ENCODE measurements at regions not wholly inside any gene's neighbourhood (a gene's known extent, or its start where the extent isn't known, plus 50 kb on each side); places are given as distances from the start of the nearest gene placed in this dataset.

- no peaks in the 10 kb centered on the region for H3F3A ChIP-seq (ENCODE audit: low read depth)
- no peak overlapping the region for H3K4me2 ChIP-seq
- H3K9ac ChIP-seq: no peak overlapping the region
- H3K27me3 ChIP-seq: no peaks in the 10 kb centered on the region
- H3K4me3 ChIP-seq: no peak overlapping the region
- DNase-seq (ENCODE audit: low spot score): no peak
- Mint-ChIP-seq H3K4me3 (no peak overlapping the region), H3K9me3 (no peaks in the 10 kb centered on the region), H3K36me3 (no peaks in the 10 kb centered on the region), H3K27me3 (ENCODE audit: insufficient read depth, low read depth) (no peaks in the 10 kb centered on the region), H3K4me1 (no peaks in the 10 kb centered on the region), H3K27ac (no peak overlapping the region)
- no peak overlapping the region for H3K27ac ChIP-seq
- TF ChIP-seq EZH2phosphoT487 (IDR thresholded peaks at IDR 0.05) (no peak), EZH2 (IDR thresholded peaks at IDR 0.05) (no peak), CTCF (IDR thresholded peaks at IDR 0.05) (no peak)
- no peaks in the 10 kb centered on the region for H3K79me2 ChIP-seq (ENCODE audit: low read depth)
- H3K36me3 ChIP-seq: no peaks in the 10 kb centered on the region
- H2AFZ ChIP-seq (replicated peaks): no peak overlapping the region
- no peaks in the 10 kb centered on the region for H4K20me1 ChIP-seq (ENCODE audit: low read depth)
- no peaks in the 10 kb centered on the region for H3K9me3 ChIP-seq (ENCODE audit: low read depth)
- no peaks in the 10 kb centered on the region for H3K4me1 ChIP-seq
These were observed 87.1 kb upstream of the PTHLH start for GRCh38 chr12:28059668-28060067.

GRCh38 chr12:28060871-28061270, 88.3 kb upstream of the PTHLH start:
- Mint-ChIP-seq H3K9me3 (no peaks in the 10 kb centered on the region), H3K36me3 (no peaks in the 10 kb centered on the region), H3K27ac (no peak overlapping the region), H3K4me1 (no peaks in the 10 kb centered on the region), H3K4me3 (no peak overlapping the region), H3K27me3 (ENCODE audit: insufficient read depth, low read depth) (no peaks in the 10 kb centered on the region)
- no peak overlapping the region for H3K4me3 ChIP-seq
- no peak overlapping the region for H3K4me2 ChIP-seq
- no peaks in the 10 kb centered on the region for H3K4me1 ChIP-seq
- no peak for DNase-seq (ENCODE audit: low spot score)
- no peak for TF ChIP-seq EZH2phosphoT487 (IDR thresholded peaks at IDR 0.05)
- TF ChIP-seq CTCF (IDR thresholded peaks at IDR 0.05): no peak
- TF ChIP-seq EZH2 (IDR thresholded peaks at IDR 0.05): no peak
- no peaks in the 10 kb centered on the region for H3K79me2 ChIP-seq (ENCODE audit: low read depth)
- H3K36me3 ChIP-seq: no peaks in the 10 kb centered on the region
- H3K9me3 ChIP-seq (ENCODE audit: low read depth): no peaks in the 10 kb centered on the region
- H3K27me3 ChIP-seq: no peaks in the 10 kb centered on the region
- no peak overlapping the region for H3K27ac ChIP-seq
- H3F3A ChIP-seq (ENCODE audit: low read depth): no peaks in the 10 kb centered on the region
- no peak overlapping the region for H2AFZ ChIP-seq (replicated peaks)
- H3K9ac ChIP-seq: no peak overlapping the region
- no peaks in the 10 kb centered on the region for H4K20me1 ChIP-seq (ENCODE audit: low read depth)

GRCh38 chr12:28063355-28063880, 90.9 kb upstream of the PTHLH start:
- no peaks in the 10 kb centered on the region for H3K79me2 ChIP-seq (ENCODE audit: low read depth)
- no peaks in the 10 kb centered on the region for H4K20me1 ChIP-seq (ENCODE audit: low read depth)
- H3K9me3 ChIP-seq (ENCODE audit: low read depth): no peaks in the 10 kb centered on the region
- no peaks in the 10 kb centered on the region for H3F3A ChIP-seq (ENCODE audit: low read depth)
- no peak for DNase-seq (ENCODE audit: low spot score)
- H3K36me3 ChIP-seq: no peaks in the 10 kb centered on the region
- Mint-ChIP-seq H3K27me3 (ENCODE audit: insufficient read depth, low read depth) (no peaks in the 10 kb centered on the region), H3K4me3 (no peak overlapping the region), H3K27ac (no peak overlapping the region), H3K4me1 (no peaks in the 10 kb centered on the region), H3K9me3 (no peaks in the 10 kb centered on the region), H3K36me3 (no peaks in the 10 kb centered on the region)
- H3K4me2 ChIP-seq: no peak overlapping the region
- TF ChIP-seq CTCF (IDR thresholded peaks at IDR 0.05): no peak
- TF ChIP-seq EZH2 (IDR thresholded peaks at IDR 0.05): no peak
- TF ChIP-seq EZH2phosphoT487 (IDR thresholded peaks at IDR 0.05): no peak
- H3K27ac ChIP-seq: no peak overlapping the region
- no peaks in the 10 kb centered on the region for H3K4me1 ChIP-seq
- no peak overlapping the region for H3K4me3 ChIP-seq
- no peak overlapping the region for H2AFZ ChIP-seq (replicated peaks)
- H3K27me3 ChIP-seq: no peaks in the 10 kb centered on the region
- H3K9ac ChIP-seq: no peak overlapping the region
